Right ventricle myocardium inferior (tissue), 1 donor: ENCODE measurements at regions not wholly inside any gene's neighbourhood (a gene's known extent, or its start where the extent isn't known, plus 50 kb on each side); places are given as distances from the start of the nearest gene placed in this dataset.

Experiments
- ATAC-seq: fragments of 200-7000 bp; cut with Tn5 transposase; one replicate; pipeline ENCODE4 v1.9.1; 2020; ENCODE audit warnings: mild to moderate bottlenecking, moderate library complexity
- DNase-seq: peaks from one replicate; pipeline ENCODE4 v3.0.0; 2021; ENCODE audit errors: missing footprints
- intact Hi-C: fragments of 100-400 bp; cut with DNase I; formaldehyde crosslinking; loops from one replicate; pipeline ENCODE4 v1.11.0; 2022
- donor health status: DM: no; HTN: yes; CAD: no; lungs with severe emphysema.

GRCh38 chr3:34002569-34003100, 204.2 kb downstream of the PDCD6IP start:
- DNase-seq (no peak), ATAC-seq (no peak)
- intact Hi-C loops, result no loop called here

DNA sequence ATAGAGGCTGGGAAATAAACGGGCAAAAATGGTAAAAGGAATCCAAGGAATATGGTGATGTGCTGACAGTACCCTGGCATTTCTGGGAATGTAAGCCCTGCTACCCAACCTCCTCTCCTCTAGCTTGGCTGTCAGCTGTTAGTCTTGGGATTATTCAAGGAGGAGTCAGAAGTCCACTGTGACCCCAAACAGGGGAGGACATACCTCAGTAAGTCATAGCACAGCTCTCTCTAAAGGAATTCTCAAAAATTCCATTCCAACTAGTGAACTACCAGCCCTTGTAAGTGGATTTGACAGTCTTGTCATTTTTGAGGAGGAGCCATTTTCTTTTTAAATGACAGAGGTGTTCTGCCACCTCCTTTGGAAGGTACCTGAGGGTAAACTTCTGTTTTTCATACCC, 207.5 kb downstream of the PDCD6IP start:
- no peak for DNase-seq
- intact Hi-C loops, result no loop called here
- no peak for ATAC-seq

GRCh38 chr3:34008191-34008590, 209.8 kb downstream of the PDCD6IP start:
- no peak for DNase-seq
- ATAC-seq, result no peak
- intact Hi-C loops, result no loop called here

GRCh38 chr3:34008836-34009809, 210.7 kb downstream of the PDCD6IP start:
- DNase-seq (no peak), ATAC-seq (no peak)
- intact Hi-C loops, result no loop called here

GRCh38 chr3:34011171-34012101, 213.0 kb downstream of the PDCD6IP start:
- DNase-seq (no peak), ATAC-seq (no peak)

GRCh38 chr3:34012102-34012461, 213.7 kb downstream of the PDCD6IP start:
- DNase-seq, result no peak
- peak; percentile 31 for ATAC-seq
- intact Hi-C loops, result no loop called here

More at GRCh38 chr3:34011171-34012101, 213.0 kb downstream of the PDCD6IP start:
- intact Hi-C loops, result no loop called here

DNA sequence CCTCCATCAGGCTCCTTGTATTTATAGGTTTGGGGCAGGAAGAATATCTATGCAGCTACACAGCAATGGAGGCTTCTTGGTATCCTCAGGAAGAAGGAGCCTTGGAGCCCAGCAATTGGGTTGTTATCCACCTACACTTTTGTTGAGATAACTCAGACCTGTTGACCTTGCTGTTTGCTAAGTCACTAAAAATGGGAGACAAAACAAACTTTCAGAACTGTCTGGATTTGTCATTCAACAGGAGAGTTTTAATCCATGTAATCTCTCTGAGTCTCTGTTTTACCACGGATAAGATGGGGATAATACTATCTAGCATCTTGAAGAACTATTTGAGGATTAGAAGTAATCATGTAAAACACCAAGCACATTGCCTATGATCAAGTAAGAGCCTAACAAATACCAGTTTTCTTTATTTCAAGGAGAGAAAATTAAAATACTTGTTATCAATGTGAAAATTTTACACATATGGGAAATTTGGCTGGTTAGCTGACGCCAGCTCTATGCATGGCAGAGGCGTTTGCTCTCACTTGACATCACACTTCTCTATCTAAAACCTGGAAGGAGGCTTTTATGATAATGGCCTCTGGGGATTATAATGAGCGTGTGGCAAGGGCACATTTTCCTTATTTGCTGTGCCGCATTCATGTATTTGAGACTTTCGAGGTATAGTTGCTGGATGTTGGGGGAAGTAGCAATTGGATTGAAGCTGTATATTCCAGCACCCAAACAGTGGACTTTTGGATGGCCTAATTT, 215.6 kb downstream of the PDCD6IP start:
- no peak for DNase-seq
- no peak for ATAC-seq
- intact Hi-C loops, result no loop called here

- no peak for ATAC-seq
- intact Hi-C loops, result no loop called here
These were observed 217.0 kb downstream of the PDCD6IP start for GRCh38 chr3:34015204-34016142.

DNA sequence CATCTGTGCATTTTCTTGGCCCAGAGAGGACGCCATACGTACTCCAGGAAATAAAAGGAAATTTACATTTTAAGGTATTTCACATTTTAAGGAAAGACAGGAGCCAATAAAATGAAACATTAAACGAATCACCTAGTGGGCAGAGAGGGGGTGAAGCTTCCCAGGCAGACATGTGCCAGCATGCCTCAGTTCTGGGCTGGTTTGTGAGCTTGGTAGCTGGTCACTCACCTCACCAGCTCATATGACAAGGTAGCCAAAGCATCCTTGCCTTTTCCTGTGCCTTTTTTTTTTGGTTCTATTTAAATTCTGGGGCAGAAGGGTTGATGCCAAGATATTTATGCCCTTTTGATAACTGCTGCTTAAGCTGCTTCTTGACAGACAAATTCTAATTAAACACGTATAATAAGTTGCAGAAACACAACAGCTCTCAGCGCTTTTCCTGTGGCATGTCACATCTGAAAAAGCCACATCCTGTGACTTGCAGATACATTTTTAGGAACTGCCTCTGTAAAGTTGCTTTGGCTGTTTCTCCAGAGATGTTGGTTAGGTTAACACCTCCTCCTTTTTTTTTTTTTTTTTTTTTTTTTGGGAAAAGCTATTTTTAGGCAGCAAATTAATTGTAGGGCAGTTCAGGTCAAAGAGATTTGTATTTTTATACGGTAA, 218.6 kb downstream of the PDCD6IP start:
- intact Hi-C loops, result no loop called here
- DNase-seq (no peak), ATAC-seq (no peak)

More at GRCh38 chr3:34015204-34016142, 217.0 kb downstream of the PDCD6IP start:
- DNase-seq, result no peak

DNA sequence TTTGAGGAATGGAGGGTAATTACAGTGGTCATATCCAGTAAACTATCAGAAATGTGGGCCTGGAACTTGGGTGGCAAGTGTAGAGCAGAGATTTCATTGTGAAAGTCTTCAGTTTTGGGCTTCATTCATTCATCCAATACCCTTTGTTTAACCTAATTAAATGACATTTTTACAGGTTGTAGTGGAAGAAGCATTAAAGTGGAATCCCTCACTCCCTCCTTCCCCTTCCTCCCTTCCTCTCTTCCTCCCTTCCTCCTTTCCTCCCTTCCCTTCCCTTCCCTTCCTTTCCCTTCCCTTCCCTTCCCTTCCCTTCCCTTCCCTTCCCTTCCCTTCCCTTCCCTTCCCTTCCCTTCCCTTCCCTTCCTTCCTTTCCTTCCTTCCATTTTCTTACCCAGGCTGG, 219.3 kb downstream of the PDCD6IP start:
- ATAC-seq (no peak), DNase-seq (no peak)
- intact Hi-C loops, result no loop called here

DNA sequence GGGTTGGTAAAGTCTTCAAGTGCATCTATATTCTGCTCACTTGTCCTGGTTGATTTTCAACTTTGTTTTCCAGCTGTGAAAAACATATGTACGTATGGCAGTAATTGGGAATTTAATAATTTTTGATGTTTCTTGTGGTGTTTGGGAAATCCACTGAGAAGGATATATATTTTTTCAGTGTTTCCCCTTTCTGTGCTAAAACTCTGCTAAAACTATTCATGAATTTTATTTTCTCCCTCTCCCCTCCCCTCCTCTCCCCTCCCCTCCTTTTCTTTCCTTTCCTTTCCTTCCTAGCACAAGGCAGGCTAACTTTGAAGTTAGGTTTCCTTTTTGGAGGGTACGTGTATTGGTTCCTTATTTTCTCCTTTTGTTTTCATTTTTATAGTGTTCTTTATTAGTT, 220.7 kb downstream of the PDCD6IP start:
- ATAC-seq (no peak), DNase-seq (no peak)
- intact Hi-C loops, result no loop called here

GRCh38 chr3:34020170-34020569, 221.7 kb downstream of the PDCD6IP start:
- DNase-seq (no peak), ATAC-seq (no peak)
- intact Hi-C loops, result no loop called here

GRCh38 chr3:34020726-34021680, 222.6 kb downstream of the PDCD6IP start:
- intact Hi-C loops, result no loop called here
- ATAC-seq (no peak), DNase-seq (no peak)

DNA sequence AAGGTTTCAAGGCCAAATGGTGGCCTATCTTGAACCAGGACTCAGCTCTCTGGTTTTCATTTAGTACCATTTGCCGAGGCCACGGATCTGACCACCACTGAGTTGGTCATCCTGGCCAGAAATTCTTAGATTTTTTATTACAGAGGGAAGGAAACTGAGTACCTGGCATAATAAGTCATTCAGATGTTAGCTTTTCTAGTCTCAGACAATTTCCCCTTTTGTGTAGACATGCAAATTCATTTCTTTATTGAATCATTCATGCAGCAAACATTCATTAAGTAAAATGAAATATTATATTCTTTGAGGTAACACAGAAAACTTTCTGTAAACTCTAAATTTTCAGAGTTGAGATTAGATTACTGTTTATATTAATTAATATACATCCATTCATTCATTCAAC, 223.7 kb downstream of the PDCD6IP start:
- no peak for DNase-seq
- intact Hi-C loops, result no loop called here
- ATAC-seq, result no peak

DNA sequence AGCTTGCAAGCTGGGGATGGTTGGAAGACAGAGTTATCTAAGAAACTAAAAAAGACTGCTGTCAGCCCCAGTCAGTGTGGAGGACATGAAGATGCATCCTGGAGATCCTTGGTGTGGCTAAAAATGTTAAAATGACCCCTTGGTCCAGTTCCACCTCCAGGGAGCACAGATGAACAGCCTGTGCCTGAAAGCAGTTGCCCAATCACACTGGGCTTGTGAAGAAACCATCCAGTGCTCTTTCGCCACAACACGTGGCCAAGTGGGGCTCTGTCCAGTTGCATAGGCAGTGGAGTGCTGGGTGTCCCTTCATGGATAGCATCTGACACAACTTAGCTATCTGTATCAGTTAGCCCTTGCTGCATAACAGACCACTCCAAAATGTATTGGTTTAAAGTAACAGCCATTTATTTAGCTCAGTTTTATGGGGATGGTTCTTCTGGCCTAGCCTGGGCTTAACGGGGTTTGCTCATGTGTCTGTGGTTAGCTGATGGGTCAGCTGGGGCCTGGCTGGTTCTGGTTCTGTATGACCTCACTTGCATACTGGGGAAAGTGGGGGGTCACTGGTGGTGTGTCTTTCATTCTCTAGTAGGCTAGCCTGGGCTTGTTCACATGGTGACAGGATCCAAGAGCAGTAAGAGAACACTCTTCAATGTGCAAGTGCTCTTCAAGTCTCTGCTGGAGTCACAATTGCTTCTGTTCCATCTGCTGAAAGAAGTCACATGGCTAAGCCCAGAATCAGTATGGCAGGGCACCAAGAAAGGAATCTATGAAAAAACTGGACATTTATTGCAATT, 226.2 kb downstream of the PDCD6IP start:
- intact Hi-C loops, result no loop called here
- no peak for ATAC-seq

More for the DNA sequence above, 226.2 kb downstream of the PDCD6IP start:
- no peak for DNase-seq
